ENCODE measurements at regions not wholly inside any gene's neighbourhood (a gene's known extent, or its start where the extent isn't known, plus 50 kb on each side); places are given as distances from the start of the nearest gene placed in this dataset.

DNA sequence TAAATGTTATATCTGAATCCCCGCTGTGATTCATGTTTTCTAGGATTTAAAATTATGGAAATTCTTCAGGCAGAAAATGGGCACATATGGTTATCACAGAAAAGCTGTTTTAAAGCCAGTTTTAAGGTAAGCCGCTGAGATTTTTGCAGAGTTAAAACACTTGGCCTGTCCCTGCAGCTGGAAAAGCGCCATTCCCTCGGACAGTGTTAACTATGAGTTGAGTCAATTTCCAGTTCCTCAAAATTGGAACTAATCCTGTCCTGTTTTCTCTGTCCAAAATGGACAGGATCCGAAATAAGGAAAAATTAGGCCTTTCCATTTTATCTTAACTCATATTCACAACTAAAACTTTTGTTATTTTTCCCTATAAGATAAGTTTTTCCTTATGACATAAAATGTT is 225.2 kb downstream of the SAMD5 start:
- Histone ChIP-seq H3K4me2 (ENCODE audit: insufficient read depth, low read length) (no peak overlapping the region), H3K36me3 (ENCODE audit: insufficient read depth, low read length) (no peaks in the 10 kb centered on the region), H3K4me1 (ENCODE audit: insufficient read depth, low read length) (peaks cover 11% of the 10 kb centered on the region), H3K9ac (ENCODE audit: low read depth, low read length) (no peak overlapping the region), H3K27me3 (ENCODE audit: insufficient read depth, low read length, poor library complexity) (no peaks in the 10 kb centered on the region), H3K9me3 (ENCODE audit: insufficient read depth, low read length, severe bottlenecking) (no peaks in the 10 kb centered on the region), H3K79me2 (ENCODE audit: insufficient read depth, low read length) (no peaks in the 10 kb centered on the region), H4K20me1 (ENCODE audit: insufficient read depth, low read length) (no peaks in the 10 kb centered on the region), H2AFZ (ENCODE audit: low read depth, low read length) (no peak overlapping the region), H3K4me3 (ENCODE audit: low read depth in 1 of 2, low read length in 2 of 2) (no peak overlapping the region), H3K27ac (ENCODE audit: low read length) (no peak overlapping the region)
- ATAC-seq (ENCODE audit: insufficient read depth, low read depth) (no peak), DNase-seq (no peak)
- no peak for TF ChIP-seq EZH2 (IDR thresholded peaks at IDR 0.05; ENCODE audit: borderline replicate concordance, low read depth, low read length, severe bottlenecking)
- TF ChIP-seq, protein P1, sequence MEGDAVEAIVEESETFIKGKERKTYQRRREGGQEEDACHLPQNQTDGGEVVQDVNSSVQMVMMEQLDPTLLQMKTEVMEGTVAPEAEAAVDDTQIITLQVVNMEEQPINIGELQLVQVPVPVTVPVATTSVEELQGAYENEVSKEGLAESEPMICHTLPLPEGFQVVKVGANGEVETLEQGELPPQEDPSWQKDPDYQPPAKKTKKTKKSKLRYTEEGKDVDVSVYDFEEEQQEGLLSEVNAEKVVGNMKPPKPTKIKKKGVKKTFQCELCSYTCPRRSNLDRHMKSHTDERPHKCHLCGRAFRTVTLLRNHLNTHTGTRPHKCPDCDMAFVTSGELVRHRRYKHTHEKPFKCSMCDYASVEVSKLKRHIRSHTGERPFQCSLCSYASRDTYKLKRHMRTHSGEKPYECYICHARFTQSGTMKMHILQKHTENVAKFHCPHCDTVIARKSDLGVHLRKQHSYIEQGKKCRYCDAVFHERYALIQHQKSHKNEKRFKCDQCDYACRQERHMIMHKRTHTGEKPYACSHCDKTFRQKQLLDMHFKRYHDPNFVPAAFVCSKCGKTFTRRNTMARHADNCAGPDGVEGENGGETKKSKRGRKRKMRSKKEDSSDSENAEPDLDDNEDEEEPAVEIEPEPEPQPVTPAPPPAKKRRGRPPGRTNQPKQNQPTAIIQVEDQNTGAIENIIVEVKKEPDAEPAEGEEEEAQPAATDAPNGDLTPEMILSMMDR (IDR thresholded peaks at IDR 0.05; ENCODE audit: borderline replicate concordance, extremely low read depth, low read length, poor library complexity, severe bottlenecking), result no peak

DNA sequence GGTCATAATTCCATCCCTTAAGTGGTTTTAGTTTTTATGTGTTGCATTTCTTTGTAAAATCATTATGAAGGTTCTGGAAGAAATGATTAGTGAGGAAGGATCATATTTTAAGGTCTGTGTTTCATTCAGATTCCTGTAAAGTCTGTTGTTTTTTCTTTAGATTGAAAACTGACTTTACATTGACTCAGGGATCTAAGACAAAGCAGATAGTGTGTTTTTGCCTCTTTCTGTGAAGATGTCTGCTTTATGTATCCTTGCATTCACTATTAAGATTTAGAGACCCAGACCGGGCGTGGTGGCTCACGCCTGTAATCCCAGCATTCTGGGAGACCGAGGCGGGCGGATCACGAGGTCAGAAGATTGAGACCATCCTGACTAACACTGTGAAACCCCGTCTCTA is 225.7 kb downstream of the SAMD5 start:
- Histone ChIP-seq H3K9me3 (ENCODE audit: insufficient read depth, low read length, severe bottlenecking) (no peaks in the 10 kb centered on the region), H3K4me2 (ENCODE audit: insufficient read depth, low read length) (no peak overlapping the region), H2AFZ (ENCODE audit: low read depth, low read length) (no peak overlapping the region), H3K27ac (ENCODE audit: low read length) (no peak overlapping the region), H3K79me2 (ENCODE audit: insufficient read depth, low read length) (no peaks in the 10 kb centered on the region), H3K36me3 (ENCODE audit: insufficient read depth, low read length) (no peaks in the 10 kb centered on the region), H3K4me3 (ENCODE audit: low read depth in 1 of 2, low read length in 2 of 2) (no peak overlapping the region), H3K9ac (ENCODE audit: low read depth, low read length) (no peak overlapping the region), H3K27me3 (ENCODE audit: insufficient read depth, low read length, poor library complexity) (no peaks in the 10 kb centered on the region), H3K4me1 (ENCODE audit: insufficient read depth, low read length) (peaks cover 15% of the 10 kb centered on the region), H4K20me1 (ENCODE audit: insufficient read depth, low read length) (no peaks in the 10 kb centered on the region)
- TF ChIP-seq, protein P1 (IDR thresholded peaks at IDR 0.05; ENCODE audit: borderline replicate concordance, extremely low read depth, low read length, poor library complexity, severe bottlenecking), result no peak
- no peak for TF ChIP-seq EZH2 (IDR thresholded peaks at IDR 0.05; ENCODE audit: borderline replicate concordance, low read depth, low read length, severe bottlenecking)
- DNase-seq (no peak), ATAC-seq (ENCODE audit: insufficient read depth, low read depth) (no peak)

DNA sequence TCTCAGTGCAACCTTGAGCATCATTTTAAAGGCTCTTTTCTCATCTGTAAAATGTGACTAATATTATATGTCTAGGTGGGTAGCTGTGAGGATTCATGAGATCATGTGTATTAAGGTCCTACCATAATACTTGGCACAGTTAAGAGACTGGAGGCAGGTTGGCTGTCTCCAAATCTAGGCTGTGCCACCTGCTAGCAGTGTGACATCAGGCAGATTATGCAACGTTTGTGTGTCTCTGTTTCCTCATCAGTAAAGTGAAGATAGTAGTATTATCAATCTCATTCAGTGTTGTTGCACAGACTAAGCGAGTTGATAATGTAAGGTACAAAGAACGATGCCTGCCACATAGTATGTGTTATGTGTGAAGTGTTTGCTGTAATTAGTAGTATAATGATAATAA is 227.4 kb downstream of the SAMD5 start:
- Histone ChIP-seq H3K4me1 (ENCODE audit: insufficient read depth, low read length) (peaks cover 29% of the 10 kb centered on the region), H2AFZ (ENCODE audit: low read depth, low read length) (no peak overlapping the region), H3K9me3 (ENCODE audit: insufficient read depth, low read length, severe bottlenecking) (no peaks in the 10 kb centered on the region), H3K36me3 (ENCODE audit: insufficient read depth, low read length) (no peaks in the 10 kb centered on the region), H3K79me2 (ENCODE audit: insufficient read depth, low read length) (no peaks in the 10 kb centered on the region), H3K27ac (ENCODE audit: low read length) (no peak overlapping the region), H3K9ac (ENCODE audit: low read depth, low read length) (no peak overlapping the region), H3K27me3 (ENCODE audit: insufficient read depth, low read length, poor library complexity) (no peaks in the 10 kb centered on the region), H3K4me3 (ENCODE audit: low read depth in 1 of 2, low read length in 2 of 2) (no peak overlapping the region), H3K4me2 (ENCODE audit: insufficient read depth, low read length) (no peak overlapping the region), H4K20me1 (ENCODE audit: insufficient read depth, low read length) (no peaks in the 10 kb centered on the region)
- DNase-seq, result no peak
- no peak for ATAC-seq (ENCODE audit: insufficient read depth, low read depth)
- no peak for TF ChIP-seq EZH2 (IDR thresholded peaks at IDR 0.05; ENCODE audit: borderline replicate concordance, low read depth, low read length, severe bottlenecking)

DNA sequence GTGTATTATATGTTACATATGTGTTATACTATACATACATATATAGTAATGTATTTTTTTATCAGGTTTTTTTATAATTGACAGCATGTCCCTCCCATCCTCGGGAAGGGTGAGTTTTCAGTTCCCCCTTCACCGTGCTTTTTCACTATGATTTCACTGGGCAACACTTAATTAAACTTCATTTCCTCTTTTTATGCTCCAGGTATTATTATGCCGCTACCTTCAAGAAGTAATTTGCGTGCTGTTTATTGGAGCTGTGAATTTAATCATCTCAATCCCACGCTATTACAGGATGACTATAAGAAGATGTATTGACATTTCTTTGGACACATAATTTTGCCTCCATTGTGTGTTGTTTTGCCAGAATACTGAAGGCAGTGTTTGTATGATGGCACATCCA is 228.6 kb downstream of the SAMD5 start:
- DNase-seq, result no peak
- no peaks in the 10 kb centered on the region for H3K36me3 ChIP-seq (ENCODE audit: insufficient read depth, low read length)
- no peaks in the 10 kb centered on the region for H3K9me3 ChIP-seq (ENCODE audit: insufficient read depth, low read length, severe bottlenecking)
- no peak for ATAC-seq (ENCODE audit: insufficient read depth, low read depth)
- no peak overlapping the region for H2AFZ ChIP-seq (ENCODE audit: low read depth, low read length)
- no peak overlapping the region for H3K4me3 ChIP-seq (ENCODE audit: low read depth in 1 of 2, low read length in 2 of 2)
- peaks cover 32% of the 10 kb centered on the region for H3K4me1 ChIP-seq (ENCODE audit: insufficient read depth, low read length)
- H3K4me2 ChIP-seq (ENCODE audit: insufficient read depth, low read length), result no peak overlapping the region
- no peaks in the 10 kb centered on the region for H3K79me2 ChIP-seq (ENCODE audit: insufficient read depth, low read length)
- H3K27me3 ChIP-seq (ENCODE audit: insufficient read depth, low read length, poor library complexity), result no peaks in the 10 kb centered on the region
- no peaks in the 10 kb centered on the region for H4K20me1 ChIP-seq (ENCODE audit: insufficient read depth, low read length)
- no peak overlapping the region for H3K27ac ChIP-seq (ENCODE audit: low read length)
- no peak overlapping the region for H3K9ac ChIP-seq (ENCODE audit: low read depth, low read length)
- TF ChIP-seq, protein P1 (IDR thresholded peaks at IDR 0.05; ENCODE audit: borderline replicate concordance, extremely low read depth, low read length, poor library complexity, severe bottlenecking), result no peak
- TF ChIP-seq EZH2 (IDR thresholded peaks at IDR 0.05; ENCODE audit: borderline replicate concordance, low read depth, low read length, severe bottlenecking), result no peak
